Spleen (tissue), 7 donors: ENCODE measurements at regions not wholly inside any gene's neighbourhood (a gene's known extent, or its start where the extent isn't known, plus 50 kb on each side); places are given as distances from the start of the nearest gene placed in this dataset.

Experiments used
- CTCF ChIP-seq, 11 experiments: fragments of 200-600 bp in 7 of 11; fragments of 450-650 bp in 4 of 11; sonication (generic) in 4 of 11; IDR thresholded peaks in 8 of 11; conservative IDR thresholded peaks in 3 of 11; 1 replicate in 7 of 11; 2 replicates in 4 of 11; pipeline versions ENCODE4 v1.4.0 to v1.8.0; 2016 to 2021; ENCODE audit warnings: antibody characterized with exemption in 11 of 11, inconsistent platforms in 4 of 11, mild to moderate bottlenecking in 1 of 11
- POLR2A ChIP-seq, 3 donors: fragments of 450-650 bp; IDR thresholded peaks; one replicate each; pipeline ENCODE4 v1.5.1; 2017; ENCODE audit warnings: antibody characterized with exemption in 3 of 3, mild to moderate bottlenecking in 1 of 3
- POLR2AphosphoS5 ChIP-seq, 3 donors: sonication (generic); formaldehyde crosslinking; IDR thresholded peaks; one replicate each; pipeline ENCODE4 v1.5.1; 2017; ENCODE audit warnings: antibody characterized with exemption in 3 of 3
- donor health status: DM: no; HTN: no; CAD: no; lungs with moderate emphysema.
- donor health status: DM: no; HTN: no; CAD: no.
- donor health status: DM: no; HTN: no; CAD: no.

GRCh38 chr2:8455236-8456150 is 226.4 kb upstream of the ID2 start:
- TF ChIP-seq CTCF (IDR thresholded peaks at IDR 0.05 in 8 of 11, conservative IDR thresholded peaks at IDR 0.05 in 3 of 11) (no peak), POLR2A (IDR thresholded peaks at IDR 0.05) (no peak), POLR2AphosphoS5 (IDR thresholded peaks at IDR 0.05) (no peak)
